Right kidney (tissue), 1 donor: ENCODE measurements at regions not wholly inside any gene's neighbourhood (a gene's known extent, or its start where the extent isn't known, plus 50 kb on each side); places are given as distances from the start of the nearest gene placed in this dataset.
"Not testable (repeated sequence)": the region's sequence is repeated elsewhere in the genome, so short reads cannot be mapped to it uniquely, and the experiment has no call there.

Experiments used
- DNase-seq: peaks from one replicate; pipeline ENCODE4 v3.0.0-alpha.2; 2016

DNA sequence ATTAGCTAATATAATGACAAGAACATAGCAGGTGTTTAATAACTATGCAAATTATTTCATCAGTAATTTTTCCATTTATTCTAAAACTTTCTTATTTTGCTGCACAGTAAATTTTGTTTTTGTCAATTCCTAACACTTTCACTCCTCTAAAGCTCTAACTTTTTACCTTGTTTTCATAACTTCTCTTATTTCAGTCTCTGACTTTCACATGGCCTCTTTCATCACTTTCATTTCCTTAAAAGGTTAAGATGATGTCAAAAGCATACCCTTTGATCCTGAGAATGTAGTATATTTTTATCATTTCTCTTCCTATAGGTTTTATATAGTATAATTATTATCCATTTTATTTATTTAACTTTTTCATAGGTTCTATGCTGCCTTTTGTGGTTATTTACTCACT, 1325.8 kb upstream of the ALCAM start:
- no peak for DNase-seq

- not testable (repeated sequence) for DNase-seq
Measured at GRCh38 chr3:104043001-104043543, 1323.6 kb upstream of the ALCAM start.

DNA sequence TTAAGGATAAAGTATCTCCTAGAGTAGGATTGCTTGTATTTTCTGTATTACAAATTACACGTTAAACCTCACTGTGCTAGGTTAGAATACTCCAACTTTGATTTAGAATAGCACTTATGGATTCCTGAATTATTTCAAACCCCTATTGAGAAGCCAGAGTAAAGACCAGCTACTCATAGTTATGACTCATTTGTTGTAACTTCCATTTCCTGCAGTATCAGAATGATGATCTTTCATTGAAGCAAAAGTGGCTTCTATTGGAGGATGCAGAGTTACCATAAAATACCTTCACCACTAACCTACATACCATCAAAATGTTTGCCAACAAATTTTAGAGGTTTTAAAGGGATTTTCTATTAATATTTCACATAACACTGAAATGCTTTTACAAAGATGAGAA, 1322.7 kb upstream of the ALCAM start:
- no peak for DNase-seq

- no peak for DNase-seq
Measured at GRCh38 chr3:104066658-104067057, 1300.1 kb upstream of the ALCAM start.

GRCh38 chr3:104069114-104069513, 1297.6 kb upstream of the ALCAM start:
- DNase-seq = no peak

- DNase-seq = no peak
Measured at GRCh38 chr3:104070906-104071305, 1295.8 kb upstream of the ALCAM start.

- DNase-seq = no peak
Measured at GRCh38 chr3:104080088-104080626, 1286.6 kb upstream of the ALCAM start.

DNA sequence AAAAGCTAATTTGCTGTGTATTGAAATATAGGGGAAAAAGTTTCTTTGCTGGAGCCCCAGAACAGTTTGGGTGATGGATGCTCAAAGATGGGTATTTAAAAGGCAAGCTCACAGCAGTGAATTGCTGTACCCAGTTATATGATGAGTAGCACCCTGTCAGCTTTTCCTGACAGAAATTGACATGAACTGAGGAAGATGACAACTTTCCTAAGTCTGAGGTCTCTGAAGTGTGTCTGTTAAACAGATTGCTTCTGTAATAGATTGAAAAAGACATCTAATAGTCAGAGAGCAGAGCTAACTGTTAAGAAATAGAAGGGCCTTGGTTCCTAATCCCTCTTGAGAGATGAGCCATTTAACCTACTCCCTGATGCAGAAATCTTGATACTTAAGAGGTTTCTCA, 1278.0 kb upstream of the ALCAM start:
- no peak for DNase-seq

DNA sequence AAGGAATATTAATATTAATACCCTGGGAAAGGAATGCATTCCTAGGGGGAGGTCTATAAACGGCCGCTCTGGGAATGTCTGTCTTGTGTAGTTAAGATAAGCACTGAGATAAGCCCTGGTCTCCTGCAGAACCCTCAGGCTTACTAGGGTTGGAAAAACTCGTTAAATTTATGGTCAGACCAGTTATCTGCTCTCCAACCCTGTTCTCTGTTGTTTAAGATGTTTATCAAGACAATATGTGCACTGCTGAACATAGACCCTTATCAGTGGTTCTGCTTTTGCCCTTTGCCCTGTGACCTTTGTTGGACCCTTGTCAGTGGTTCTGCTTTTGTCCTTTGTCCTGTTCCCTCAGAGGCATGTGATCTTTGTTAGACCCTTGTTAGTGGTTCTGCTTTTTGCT, 1276.7 kb upstream of the ALCAM start:
- not testable (repeated sequence) for DNase-seq

GRCh38 chr3:104101736-104102135, 1265.0 kb upstream of the ALCAM start:
- no peak for DNase-seq

DNA sequence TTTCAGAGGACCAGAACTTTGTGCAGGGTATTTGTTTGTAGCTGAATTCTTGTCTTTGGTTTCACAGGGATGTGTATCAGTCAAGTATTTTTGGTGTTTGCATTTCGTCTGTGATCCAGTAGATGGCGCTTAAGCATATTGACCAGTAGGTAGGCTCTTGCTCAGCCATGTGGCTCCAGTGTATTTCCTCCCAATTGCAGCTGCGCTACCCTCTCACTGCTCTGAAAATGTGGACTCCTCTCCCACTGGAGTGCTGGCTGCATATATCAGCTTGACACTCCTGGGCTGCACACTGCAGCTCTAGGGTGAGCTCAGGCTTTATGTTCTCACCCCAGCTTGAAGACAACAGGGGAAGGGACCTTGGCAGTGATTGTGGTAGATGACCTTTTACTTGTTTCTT, 1264.3 kb upstream of the ALCAM start:
- peak; percentile 13 for DNase-seq

DNA sequence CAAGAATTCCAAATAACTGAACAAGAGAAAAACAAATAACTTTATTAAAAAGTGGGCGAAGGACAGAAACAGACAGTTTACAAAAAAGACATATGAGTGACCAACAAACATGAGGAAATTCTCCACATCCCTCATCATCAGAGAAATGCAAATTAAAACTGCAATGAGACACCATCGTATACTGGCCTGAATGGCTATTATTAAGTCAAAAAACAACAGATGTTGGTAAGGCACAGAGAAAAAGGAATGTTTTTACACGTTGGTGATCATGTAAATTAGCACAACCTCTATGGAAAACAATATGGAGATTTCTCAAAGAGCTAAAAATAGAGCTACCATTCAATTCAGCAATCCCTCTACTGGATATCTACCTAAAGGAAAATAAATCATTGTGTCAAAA, 1260.4 kb upstream of the ALCAM start:
- DNase-seq = no peak

GRCh38 chr3:104108522-104108921, 1258.2 kb upstream of the ALCAM start:
- no peak for DNase-seq

DNA sequence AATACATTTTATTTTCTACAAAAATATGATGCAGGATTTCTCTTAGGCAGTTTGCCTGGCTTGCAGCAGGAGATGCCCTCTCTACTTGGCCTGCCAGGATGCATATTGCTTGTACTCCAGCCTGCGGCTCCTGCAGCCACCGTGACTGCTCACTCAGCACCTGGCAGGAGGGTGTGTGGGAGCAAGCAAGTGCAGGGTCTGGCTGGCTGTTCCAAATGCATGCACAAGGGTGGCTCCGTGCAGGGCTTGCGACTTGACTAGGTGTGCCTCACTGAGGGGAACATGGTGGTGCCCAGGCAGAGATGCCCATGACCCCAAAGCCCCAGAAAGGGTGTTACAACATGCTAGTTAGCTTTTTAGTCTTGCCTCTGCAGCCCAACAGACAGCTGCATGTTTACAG, 1240.2 kb upstream of the ALCAM start:
- DNase-seq = no peak

DNA sequence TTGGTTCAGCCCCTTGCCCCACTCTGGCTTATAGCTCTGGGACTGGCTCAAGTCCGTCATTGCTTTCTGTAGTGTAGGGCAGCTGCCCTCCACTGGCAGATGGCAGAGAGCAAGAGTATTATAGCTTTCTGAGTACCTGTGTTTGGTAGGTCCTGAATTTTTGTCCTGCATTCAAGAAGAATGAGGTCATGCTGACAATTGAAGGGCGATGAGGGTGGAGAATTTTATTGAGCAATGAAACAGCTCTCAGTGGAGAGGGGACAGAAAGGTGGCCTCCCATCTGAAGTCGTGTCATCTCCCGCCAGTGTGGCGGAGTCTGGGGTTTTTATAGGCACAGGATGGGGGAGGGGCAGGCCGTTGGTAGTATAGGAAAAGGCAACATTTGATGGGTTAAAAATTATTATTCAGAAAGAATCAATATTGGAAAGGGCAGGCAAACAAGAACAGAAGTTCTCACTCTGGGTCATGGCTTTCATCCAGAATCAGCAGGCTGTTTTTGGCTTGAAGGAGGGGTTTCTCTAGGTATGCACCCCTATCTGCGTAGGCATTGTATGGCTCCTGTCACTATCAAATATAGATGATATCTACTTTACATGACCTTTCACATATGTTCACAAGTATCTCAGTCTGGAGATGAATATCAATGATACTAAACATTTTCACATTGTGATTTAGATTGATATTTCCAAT, 1239.7 kb upstream of the ALCAM start:
- no peak for DNase-seq

DNA sequence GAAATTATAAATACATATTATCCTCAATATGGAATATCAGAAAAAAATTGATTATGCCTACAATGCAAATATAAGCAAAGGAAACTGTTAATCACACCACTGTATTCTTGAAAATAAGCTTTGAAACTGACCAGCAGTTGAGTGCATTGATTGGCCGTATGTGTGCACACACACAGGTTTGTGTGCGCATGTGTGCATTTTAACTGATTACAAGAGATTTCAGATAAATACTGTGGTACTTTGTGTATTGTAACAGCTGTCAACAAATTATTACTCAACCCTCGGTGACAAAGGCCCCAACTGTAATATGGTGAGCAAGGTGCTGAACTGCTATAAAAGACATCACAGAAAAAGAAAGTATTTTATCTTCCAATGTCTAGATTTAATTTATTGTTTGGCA, 1238.9 kb upstream of the ALCAM start:
- no peak for DNase-seq

GRCh38 chr3:104132566-104133403, 1233.9 kb upstream of the ALCAM start:
- no peak for DNase-seq

- DNase-seq = no peak
Measured at GRCh38 chr3:104133630-104134029, 1233.1 kb upstream of the ALCAM start.

- DNase-seq = no peak
Measured at GRCh38 chr3:104137116-104137515, 1229.6 kb upstream of the ALCAM start.

GRCh38 chr3:104145164-104145563, 1221.5 kb upstream of the ALCAM start:
- no peak for DNase-seq

GRCh38 chr3:104149154-104149553, 1217.6 kb upstream of the ALCAM start:
- DNase-seq = no peak

- no peak for DNase-seq
Measured at GRCh38 chr3:104150724-104151123, 1216.0 kb upstream of the ALCAM start.

DNA sequence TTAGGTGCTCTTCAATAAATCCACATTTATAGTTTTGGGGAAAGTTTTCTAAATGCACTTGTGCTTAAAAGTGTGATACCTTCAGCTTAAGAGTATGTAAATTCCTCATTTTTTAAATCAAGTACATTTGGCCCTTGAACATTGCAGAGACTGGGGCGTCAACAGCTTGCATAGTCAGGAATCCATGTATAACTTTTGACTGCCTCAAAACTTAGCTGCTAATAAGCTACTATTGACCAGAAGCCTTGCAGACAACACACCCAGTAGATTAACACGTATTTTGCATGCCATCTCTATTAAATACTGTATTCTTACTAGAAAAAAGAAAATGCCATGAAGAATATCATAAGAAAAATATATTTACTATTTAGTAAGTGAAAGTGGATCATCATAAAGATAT, 1211.8 kb upstream of the ALCAM start:
- DNase-seq = no peak
